NB4 (cell line): ENCODE measurements at regions not wholly inside any gene's neighbourhood (a gene's known extent, or its start where the extent isn't known, plus 50 kb on each side); places are given as distances from the start of the nearest gene placed in this dataset.

Experiments used
- DNase-seq: peaks from one replicate; pipeline ENCODE4 v3.0.0; 2010; ENCODE audit warnings: low read depth
- H3K4me3 ChIP-seq: one replicate; pipeline ENCODE4 v1.5.1; 2011; ENCODE audit warnings: mild to moderate bottlenecking, low read depth, low read length, moderate library complexity
- CTCF ChIP-seq: IDR thresholded peaks from one replicate; pipeline ENCODE4 v1.5.1; 2012; ENCODE audit warnings: low read depth, low read length
- MYC ChIP-seq: IDR thresholded peaks from 2 replicates; pipeline ENCODE4 v1.6.1; 2011; ENCODE audit warnings: low read depth, low read length
- POLR2A ChIP-seq: IDR thresholded peaks from 2 replicates; pipeline ENCODE4 v1.6.1; 2011; ENCODE audit warnings: mild to moderate bottlenecking; ENCODE audit not compliant: insufficient read length; ENCODE audit errors: extremely low read depth
- TF ChIP-seq, protein P1 (sequence below): IDR thresholded peaks from 2 replicates; pipeline ENCODE4 v1.6.1; 2011; ENCODE audit warnings: low read depth, low read length

- H3K4me3 ChIP-seq = no peak overlapping the region
- no peak for DNase-seq
- TF ChIP-seq CTCF = no peak
- TF ChIP-seq, protein P1, sequence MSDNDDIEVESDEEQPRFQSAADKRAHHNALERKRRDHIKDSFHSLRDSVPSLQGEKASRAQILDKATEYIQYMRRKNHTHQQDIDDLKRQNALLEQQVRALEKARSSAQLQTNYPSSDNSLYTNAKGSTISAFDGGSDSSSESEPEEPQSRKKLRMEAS = no peak
- no peak for TF ChIP-seq POLR2A
- TF ChIP-seq MYC = no peak
These were observed 184.6 kb upstream of the PUM3 start for GRCh38 chr9:3028535-3028934.

- TF ChIP-seq CTCF = no peak
- TF ChIP-seq POLR2A = no peak
- TF ChIP-seq, protein P1 = no peak
- TF ChIP-seq MYC = no peak
- no peak overlapping the region for H3K4me3 ChIP-seq
- no peak for DNase-seq
These were observed 183.3 kb upstream of the PUM3 start for GRCh38 chr9:3027210-3027609.

DNA sequence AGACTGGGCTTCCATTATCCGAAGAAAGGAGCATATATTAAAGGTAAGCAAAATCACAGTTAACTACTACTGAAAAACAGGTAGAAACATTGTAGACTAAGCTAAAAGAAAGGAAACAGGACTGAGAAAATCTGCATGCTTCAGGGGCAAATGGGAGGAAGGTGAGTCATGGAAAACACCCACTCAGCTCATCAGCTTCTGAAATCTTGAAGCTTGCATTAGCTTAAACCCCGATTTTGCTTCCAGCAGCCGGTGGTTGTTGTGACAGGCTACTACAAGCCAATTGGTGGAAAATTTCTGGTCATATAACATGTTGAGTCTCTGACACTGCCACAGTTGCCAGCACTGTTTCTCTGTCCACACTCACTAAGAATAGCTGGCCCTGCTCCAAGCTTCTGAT lies 179.6 kb upstream of the PUM3 start:
- DNase-seq = no peak
- no peak for TF ChIP-seq POLR2A
- TF ChIP-seq MYC = no peak
- TF ChIP-seq CTCF = no peak
- TF ChIP-seq, protein P1 = no peak
- no peak overlapping the region for H3K4me3 ChIP-seq

- H3K4me3 ChIP-seq = no peak overlapping the region
- TF ChIP-seq POLR2A (no peak), CTCF (no peak), MYC (no peak)
- TF ChIP-seq, protein P1 = no peak
- DNase-seq = no peak
These were observed 174.9 kb upstream of the PUM3 start for GRCh38 chr9:3018691-3019230.

DNA sequence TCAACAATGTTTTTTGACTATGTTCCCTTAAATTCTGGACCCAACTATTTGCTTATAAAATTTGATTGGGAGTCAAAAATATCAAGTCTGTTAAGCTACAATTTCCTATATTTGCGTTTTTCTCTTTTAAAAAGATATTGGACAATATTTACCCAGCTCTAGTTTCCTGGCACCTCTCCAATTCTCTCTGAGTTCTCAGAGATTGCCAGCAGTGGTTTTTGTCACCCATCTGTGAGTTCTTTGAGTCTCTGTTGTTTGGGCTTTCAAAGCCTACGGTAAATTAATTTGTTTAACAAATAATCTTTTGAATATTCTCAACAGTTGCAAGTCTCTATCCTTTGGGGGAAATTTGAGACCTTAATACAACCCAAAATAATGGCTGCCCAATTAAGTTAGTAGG lies 174.2 kb upstream of the PUM3 start:
- no peak for DNase-seq
- H3K4me3 ChIP-seq = no peak overlapping the region
- no peak for TF ChIP-seq POLR2A

GRCh38 chr9:3014178-3014577 lies 170.3 kb upstream of the PUM3 start:
- TF ChIP-seq, protein P1 = no peak
- TF ChIP-seq CTCF (no peak), MYC (no peak), POLR2A (no peak)

More at GRCh38 chr9:3014178-3014577, 170.3 kb upstream of the PUM3 start:
- no peak overlapping the region for H3K4me3 ChIP-seq
- DNase-seq = no peak
